CD4-positive, alpha-beta T cell (primary cell): ENCODE measurements at regions not wholly inside any gene's neighbourhood (a gene's known extent, or its start where the extent isn't known, plus 50 kb on each side); places are given as distances from the start of the nearest gene placed in this dataset.

Experiments
- ATAC-seq: fragments of 200-7000 bp; cut with Tn5 transposase; one replicate; pipeline ENCODE4 v1.10.0; 2022; ENCODE audit warnings: mild to moderate bottlenecking; ENCODE audit not compliant: poor library complexity
- CTCF ChIA-PET: fragments of 350-600 bp; sonication (Branson Sonifier 250); formaldehyde crosslinking; loops from one replicate; lab custom pipeline; 2021; ENCODE audit warnings: antibody characterized with exemption, inconsistent platforms; lab: Charles Lee
- POLR2A ChIA-PET: fragments of 350-600 bp; sonication (Branson Sonifier 250); formaldehyde crosslinking; loops from one replicate; lab custom pipeline; 2021; ENCODE audit warnings: antibody characterized with exemption, inconsistent platforms; lab: Charles Lee
- DNase-seq, 14 experiments: peaks; one replicate each; pipeline ENCODE4 v3.0.0-alpha.2; 2013 to 2020; ENCODE audit warnings: mixed read lengths in 2 of 14
- H3K27ac ChIP-seq, 2 donors: one replicate each; pipeline versions ENCODE4 v1.5.1 to v1.7.0; 2013; ENCODE audit warnings: low read length in 2 of 2, low read depth in 1 of 2, mild to moderate bottlenecking in 1 of 2
- H3K27me3 ChIP-seq, 2 experiments: 1 replicate in 1 of 2; 2 replicates in 1 of 2; pipeline versions ENCODE4 v1.6.1 to v1.7.0; 2013; ENCODE audit warnings: low read length in 2 of 2, control low read depth in 1 of 2, mild to moderate bottlenecking in 1 of 2, moderate library complexity in 1 of 2; ENCODE audit not compliant: insufficient read depth in 2 of 2, control insufficient read depth in 1 of 2
- H3K36me3 ChIP-seq: one replicate; pipeline ENCODE4 v1.6.1; 2013; ENCODE audit warnings: low read length, control low read depth; ENCODE audit not compliant: insufficient read depth
- H3K4me1 ChIP-seq: one replicate; pipeline ENCODE4 v1.6.1; 2013; ENCODE audit warnings: low read length, control low read depth; ENCODE audit not compliant: insufficient read depth
- H3K4me3 ChIP-seq: one replicate; pipeline ENCODE4 v1.5.1; 2013; ENCODE audit warnings: mild to moderate bottlenecking, low read length, moderate library complexity
- H3K9me3 ChIP-seq, 2 experiments: 1 replicate in 1 of 2; 2 replicates in 1 of 2; pipeline versions ENCODE4 v1.6.1 to v1.7.0; 2013; ENCODE audit warnings: low read length in 2 of 2, mild to moderate bottlenecking in 2 of 2, control low read depth in 1 of 2, moderate library complexity in 1 of 2; ENCODE audit not compliant: control insufficient read depth in 1 of 2, insufficient read depth in 1 of 2
- H3K27ac Mint-ChIP-seq: one replicate; pipeline ENCODE4 v1.8.0; 2020; ENCODE audit warnings: mixed read lengths
- H3K27me3 Mint-ChIP-seq: one replicate; pipeline ENCODE4 v1.8.0; 2021; ENCODE audit warnings: mixed read lengths
- H3K36me3 Mint-ChIP-seq: one replicate; pipeline ENCODE4 v1.8.0; 2021; ENCODE audit warnings: low read depth, mixed read lengths
- H3K4me1 Mint-ChIP-seq: one replicate; pipeline ENCODE4 v1.8.0; 2021; ENCODE audit warnings: low read depth, mixed read lengths
- H3K4me3 Mint-ChIP-seq: one replicate; pipeline ENCODE4 v1.8.0; 2020; ENCODE audit warnings: mild to moderate bottlenecking, mixed read lengths
- H3K9me3 Mint-ChIP-seq: one replicate; pipeline ENCODE4 v1.8.0; 2020; ENCODE audit warnings: mixed read lengths
- CTCF ChIP-seq: fragments of 200-600 bp; IDR thresholded peaks from one replicate; pipeline ENCODE4 v1.8.0; 2022; ENCODE audit warnings: antibody characterized with exemption, mild to moderate bottlenecking
- intact Hi-C, 2 experiments: fragments of 100-400 bp; cut with DNase I in 1 of 2; cut with micrococcal nuclease in 1 of 2; formaldehyde crosslinking; loops; one replicate each; pipeline versions ENCODE4 v1.15.1 to v1.9.0; 2023 to 2025; cut with DNase I, micrococcal nuclease

DNA sequence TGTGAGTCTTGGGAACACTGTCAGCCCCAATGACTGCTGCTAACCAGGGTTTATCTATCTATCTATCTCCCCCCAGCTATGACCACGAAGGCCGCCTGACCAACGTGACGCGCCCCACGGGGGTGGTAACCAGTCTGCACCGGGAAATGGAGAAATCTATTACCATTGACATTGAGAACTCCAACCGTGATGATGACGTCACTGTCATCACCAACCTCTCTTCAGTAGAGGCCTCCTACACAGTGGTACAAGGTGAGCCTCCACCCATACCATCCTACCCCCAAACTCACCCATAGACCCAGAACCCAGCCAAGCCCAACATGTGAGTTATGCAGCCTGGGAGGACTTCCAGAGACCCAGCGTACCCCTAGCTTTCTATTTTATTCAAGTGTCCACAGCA, 65.4 kb upstream of the WWC1 start:
- Mint-ChIP-seq H3K9me3 (no peaks in the 10 kb centered on the region), H3K36me3 (no peaks in the 10 kb centered on the region), H3K27me3 (no peaks in the 10 kb centered on the region), H3K27ac (no peak overlapping the region), H3K4me3 (no peak overlapping the region), H3K4me1 (peaks cover 18% of the 10 kb centered on the region)
- Histone ChIP-seq H3K9me3 (peaks cover 0 to 4% of the 10 kb centered on the region in 2 experiments), H3K4me3 (no peak overlapping the region), H3K27ac (no peak overlapping the region), H3K4me1 (peaks cover 9% of the 10 kb centered on the region), H3K27me3 (peaks cover 0 to 2% of the 10 kb centered on the region in 2 experiments), H3K36me3 (no peaks in the 10 kb centered on the region)
- DNase-seq: no peak
- intact Hi-C loops: no loop called here
- CTCF ChIA-PET: no interaction called here
- ATAC-seq: no peak
- POLR2A ChIA-PET: no interaction called here
- no peak for TF ChIP-seq CTCF

DNA sequence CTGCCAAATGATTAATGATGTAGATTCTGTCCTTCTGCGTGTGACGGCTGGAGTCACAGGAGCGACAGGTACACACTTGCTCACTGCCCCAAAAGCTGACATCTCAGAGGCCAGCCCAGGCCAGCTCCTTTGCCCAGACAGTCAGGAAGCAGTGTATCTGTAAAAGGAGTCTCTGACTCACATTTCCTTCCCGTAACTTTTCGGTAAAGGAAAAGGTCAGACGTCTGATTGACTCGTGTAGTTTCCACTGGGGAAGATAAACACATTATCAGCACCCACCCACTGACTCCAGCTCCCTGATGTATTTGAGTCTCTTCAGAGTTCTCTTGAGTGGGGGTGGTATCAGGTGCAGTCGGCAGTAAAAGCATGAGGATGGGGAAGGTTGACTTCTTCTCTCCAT, 64.4 kb upstream of the WWC1 start:
- no peak overlapping the region for H3K4me3 ChIP-seq
- no peaks in the 10 kb centered on the region for H3K9me3 Mint-ChIP-seq
- peak in 3 of 14 experiments; percentile 6 to 35 (median 16) for DNase-seq
- no peak for TF ChIP-seq CTCF
- peaks cover 9% of the 10 kb centered on the region for H3K4me1 ChIP-seq
- peaks cover 18% of the 10 kb centered on the region for H3K4me1 Mint-ChIP-seq
- H3K27ac Mint-ChIP-seq: peak overlapping the region; percentile 74
- no peak for ATAC-seq
- H3K27me3 Mint-ChIP-seq: no peaks in the 10 kb centered on the region
- POLR2A ChIA-PET: no interaction called here
- no peaks in the 10 kb centered on the region for H3K36me3 ChIP-seq
- H3K27me3 ChIP-seq: peaks cover 0 to 2% of the 10 kb centered on the region in 2 experiments
- intact Hi-C loops: no loop called here
- H3K27ac ChIP-seq: no peak overlapping the region
- CTCF ChIA-PET: no interaction called here
- H3K9me3 ChIP-seq: peaks cover 0 to 4% of the 10 kb centered on the region in 2 experiments
- no peak overlapping the region for H3K4me3 Mint-ChIP-seq
- no peaks in the 10 kb centered on the region for H3K36me3 Mint-ChIP-seq

- no peaks in the 10 kb centered on the region for H3K36me3 Mint-ChIP-seq
- DNase-seq (peak in 5 of 14 experiments; percentile 2 to 75 (median 55)), ATAC-seq (peak; percentile 98)
- ChIA-PET POLR2A (interaction anchor here (1.3 kb wide), 1 partner anchor 8 kb away, joined by 5 read pairs; no protein-coding TSS in a partner anchor), CTCF (interaction anchor here (0.6 kb wide), 1 partner anchor 116 kb away, joined by 3 read pairs; no protein-coding TSS in a partner anchor)
- no peaks in the 10 kb centered on the region for H3K36me3 ChIP-seq
- intact Hi-C loops: no loop called here
- no peak overlapping the region for H3K27ac ChIP-seq
- H3K4me1 ChIP-seq: peaks cover 9% of the 10 kb centered on the region
- peak overlapping the region; percentile 74 for H3K27ac Mint-ChIP-seq
- peaks cover 0 to 5% of the 10 kb centered on the region in 2 experiments for H3K27me3 ChIP-seq
- H3K9me3 ChIP-seq: peaks cover 0 to 4% of the 10 kb centered on the region in 2 experiments
- H3K27me3 Mint-ChIP-seq: no peaks in the 10 kb centered on the region
- TF ChIP-seq CTCF: no peak
- peaks cover 18% of the 10 kb centered on the region for H3K4me1 Mint-ChIP-seq
- H3K9me3 Mint-ChIP-seq: no peaks in the 10 kb centered on the region
- peak overlapping the region; percentile 40 for H3K4me3 ChIP-seq
- H3K4me3 Mint-ChIP-seq: peak overlapping the region; percentile 63
These were observed 63.4 kb upstream of the WWC1 start for GRCh38 chr5:168227973-168228615.
